GM23248 (cell line): ENCODE measurements at regions not wholly inside any gene's neighbourhood (a gene's known extent, or its start where the extent isn't known, plus 50 kb on each side); places are given as distances from the start of the nearest gene placed in this dataset.

Experiments used
- DNase-seq: peaks from one replicate; pipeline ENCODE4 v3.0.0-alpha.2; 2015
- H2AFZ ChIP-seq: fragments of 200-600 bp; sonication (generic); 2 replicates; pipeline ENCODE4 v1.6.1; 2016; ENCODE audit warnings: antibody characterized with exemption
- H3F3A ChIP-seq: fragments of 200-600 bp; sonication (generic); 2 replicates; pipeline ENCODE4 v1.6.1; 2016; ENCODE audit warnings: mild to moderate bottlenecking, antibody characterized with exemption, mixed run types; ENCODE audit not compliant: insufficient read depth
- H3K27ac ChIP-seq: fragments of 200-600 bp; sonication (generic); 2 replicates; pipeline ENCODE4 v1.5.1; 2016; ENCODE audit warnings: mild to moderate bottlenecking
- H3K27me3 ChIP-seq: fragments of 200-600 bp; sonication (generic); replicated peaks from 2 replicates; pipeline ENCODE4 v1.6.1; 2016; ENCODE audit warnings: mild to moderate bottlenecking; ENCODE audit not compliant: insufficient read depth
- H3K36me3 ChIP-seq: fragments of 200-600 bp; sonication (generic); 2 replicates; pipeline ENCODE4 v1.6.1; 2016; ENCODE audit warnings: low read depth, mild to moderate bottlenecking
- H3K4me1 ChIP-seq: fragments of 200-600 bp; sonication (generic); 2 replicates; pipeline ENCODE4 v1.6.1; 2016; ENCODE audit warnings: mild to moderate bottlenecking; ENCODE audit not compliant: insufficient read depth
- H3K4me2 ChIP-seq: fragments of 200-600 bp; sonication (generic); one replicate; pipeline ENCODE4 v1.6.1; 2016; ENCODE audit warnings: mild to moderate bottlenecking; ENCODE audit not compliant: unreplicated experiment
- H3K4me3 ChIP-seq: fragments of 200-600 bp; sonication (generic); 2 replicates; pipeline ENCODE4 v1.5.1; 2016; ENCODE audit warnings: mild to moderate bottlenecking
- H3K79me2 ChIP-seq: fragments of 200-600 bp; sonication (generic); 2 replicates; pipeline ENCODE4 v1.6.1; 2016; ENCODE audit warnings: mild to moderate bottlenecking; ENCODE audit not compliant: insufficient read depth
- H3K9ac ChIP-seq: fragments of 200-600 bp; sonication (generic); 2 replicates; pipeline ENCODE4 v1.6.1; 2016; ENCODE audit warnings: mild to moderate bottlenecking
- H3K9me2 ChIP-seq: fragments of 200-600 bp; sonication (generic); 2 replicates; pipeline ENCODE4 v1.6.1; 2016; ENCODE audit warnings: mixed run types, mild to moderate bottlenecking, moderate library complexity; ENCODE audit not compliant: insufficient read depth
- H3K9me3 ChIP-seq: fragments of 200-600 bp; sonication (generic); one replicate; pipeline ENCODE4 v1.6.1; 2017; ENCODE audit warnings: low read depth
- H4K20me1 ChIP-seq: fragments of 200-600 bp; sonication (generic); 2 replicates; pipeline ENCODE4 v1.6.0; 2016; ENCODE audit not compliant: insufficient read depth
- EZH2 ChIP-seq: fragments of 200-600 bp; sonication (generic); IDR thresholded peaks from 2 replicates; pipeline ENCODE4 v1.6.1; 2018; ENCODE audit warnings: antibody characterized with exemption, mild to moderate bottlenecking; ENCODE audit not compliant: insufficient read depth, poor library complexity, severe bottlenecking
- EZH2phosphoT487 ChIP-seq: fragments of 200-600 bp; sonication (generic); IDR thresholded peaks from 2 replicates; pipeline ENCODE4 v1.6.1; 2018; ENCODE audit warnings: antibody characterized with exemption, moderate library complexity, mild to moderate bottlenecking, low read depth; ENCODE audit not compliant: insufficient read depth
- WGBS, 2 experiments: methylation state at CpG; one replicate each; pipeline ENCODE4 v1.1.6; 2015 to 2017; ENCODE audit warnings: low lambda C conversion rate in 2 of 2, low coverage in 1 of 2; ENCODE audit errors: missing lambda C conversion rate in 2 of 2; 5-methylcytosine and 5-hydroxymethylcytosine counted together
- in situ Hi-C: fragments of 300-500 bp; cut with MboI; formaldehyde crosslinking; loops from 2 replicates; pipeline ENCODE4 v1.15.0; 2020

GRCh38 chr6:8760951-8761350 is 325.6 kb upstream of the SLC35B3 start:
- 31 to 35% methylated on average over 1 of the region's 1 CpG for WGBS, 2 experiments
- Histone ChIP-seq H3F3A (no peaks in the 10 kb centered on the region), H4K20me1 (no peaks in the 10 kb centered on the region), H3K4me3 (no peak overlapping the region), H3K36me3 (no peaks in the 10 kb centered on the region), H3K27me3 (no peaks in the 10 kb centered on the region), H3K4me2 (no peak overlapping the region), H3K4me1 (no peaks in the 10 kb centered on the region), H2AFZ (no peak overlapping the region), H3K79me2 (no peaks in the 10 kb centered on the region), H3K9me2 (no peaks in the 10 kb centered on the region), H3K9ac (no peak overlapping the region), H3K27ac (no peak overlapping the region), H3K9me3 (no peaks in the 10 kb centered on the region)
- in situ Hi-C loops = no loop called here
- no peak for DNase-seq
- no peak for TF ChIP-seq EZH2phosphoT487
- no peak for TF ChIP-seq EZH2

- Histone ChIP-seq H3K4me1 (no peaks in the 10 kb centered on the region), H3K36me3 (no peaks in the 10 kb centered on the region), H3K27ac (no peak overlapping the region), H3K9me3 (no peaks in the 10 kb centered on the region), H3K27me3 (no peaks in the 10 kb centered on the region), H2AFZ (no peak overlapping the region), H3K79me2 (no peaks in the 10 kb centered on the region), H3K4me3 (no peak overlapping the region), H3K4me2 (no peak overlapping the region), H3K9ac (no peak overlapping the region), H3F3A (no peaks in the 10 kb centered on the region), H3K9me2 (no peaks in the 10 kb centered on the region), H4K20me1 (no peaks in the 10 kb centered on the region)
- WGBS, 2 experiments = 32 to 39% methylated on average over 4 of the region's 4 CpGs
- no peak for TF ChIP-seq EZH2
- no peak for TF ChIP-seq EZH2phosphoT487
- DNase-seq = no peak
- in situ Hi-C loops = no loop called here
These were observed 323.1 kb upstream of the SLC35B3 start for GRCh38 chr6:8758412-8758811.

GRCh38 chr6:8750627-8751026 is 315.3 kb upstream of the SLC35B3 start:
- no peaks in the 10 kb centered on the region for H3K36me3 ChIP-seq
- no peaks in the 10 kb centered on the region for H3K27me3 ChIP-seq
- H3K27ac ChIP-seq = no peak overlapping the region
- H3K79me2 ChIP-seq = no peaks in the 10 kb centered on the region
- H3K4me2 ChIP-seq = no peak overlapping the region
- in situ Hi-C loops = no loop called here
- WGBS, 2 experiments = 21 to 26% methylated on average over 4 of the region's 4 CpGs
- H3F3A ChIP-seq = no peaks in the 10 kb centered on the region
- H3K9ac ChIP-seq = no peak overlapping the region
- no peak overlapping the region for H3K4me3 ChIP-seq
- H3K9me3 ChIP-seq = no peaks in the 10 kb centered on the region
- H2AFZ ChIP-seq = no peak overlapping the region
- TF ChIP-seq EZH2 (no peak), EZH2phosphoT487 (no peak)
- no peak for DNase-seq
- no peaks in the 10 kb centered on the region for H3K4me1 ChIP-seq
- H4K20me1 ChIP-seq = no peaks in the 10 kb centered on the region
- H3K9me2 ChIP-seq = no peaks in the 10 kb centered on the region

GRCh38 chr6:8749465-8749864 is 314.1 kb upstream of the SLC35B3 start:
- H3K4me1 ChIP-seq = no peaks in the 10 kb centered on the region
- in situ Hi-C loops = no loop called here

GRCh38 chr6:8743170-8743745 is 307.9 kb upstream of the SLC35B3 start:
- no peak overlapping the region for H3K9ac ChIP-seq
- H3K4me3 ChIP-seq = no peak overlapping the region; the same call in 1 of the 2 replicates
- H3K79me2 ChIP-seq = no peaks in the 10 kb centered on the region
- TF ChIP-seq EZH2 (no peak), EZH2phosphoT487 (no peak)
- no peak overlapping the region for H2AFZ ChIP-seq
- H3K9me3 ChIP-seq = peaks cover 7% of the 10 kb centered on the region
- H3K4me1 ChIP-seq = no peaks in the 10 kb centered on the region
- no peak overlapping the region for H3K4me2 ChIP-seq
- no peaks in the 10 kb centered on the region for H3K27me3 ChIP-seq
- H3K9me2 ChIP-seq = no peaks in the 10 kb centered on the region
- H4K20me1 ChIP-seq = no peaks in the 10 kb centered on the region
- H3K36me3 ChIP-seq = no peaks in the 10 kb centered on the region
- DNase-seq = no peak
- H3F3A ChIP-seq = no peaks in the 10 kb centered on the region
- in situ Hi-C loops = no loop called here
- no peak overlapping the region for H3K27ac ChIP-seq
- WGBS, 2 experiments = 18 to 22% methylated on average over 5 of the region's 5 CpGs

More at GRCh38 chr6:8749465-8749864, 314.1 kb upstream of the SLC35B3 start:
- H3F3A ChIP-seq = no peaks in the 10 kb centered on the region
- no peak overlapping the region for H3K4me2 ChIP-seq
- no peak for DNase-seq
- TF ChIP-seq EZH2phosphoT487 = no peak
- no peak for TF ChIP-seq EZH2
- 3 to 5% methylated on average over 1 of the region's 1 CpG for WGBS, 2 experiments
- H3K36me3 ChIP-seq = no peaks in the 10 kb centered on the region
- H3K9ac ChIP-seq = no peak overlapping the region
- no peaks in the 10 kb centered on the region for H3K9me2 ChIP-seq
- H3K27me3 ChIP-seq = no peaks in the 10 kb centered on the region
- no peak overlapping the region for H2AFZ ChIP-seq
- H3K4me3 ChIP-seq = no peak overlapping the region
- no peaks in the 10 kb centered on the region for H3K9me3 ChIP-seq
- no peak overlapping the region for H3K27ac ChIP-seq
- H4K20me1 ChIP-seq = no peaks in the 10 kb centered on the region
- no peaks in the 10 kb centered on the region for H3K79me2 ChIP-seq
